ENCODE measurements at regions not wholly inside any gene's neighbourhood (a gene's known extent, or its start where the extent isn't known, plus 50 kb on each side); places are given as distances from the start of the nearest gene placed in this dataset.
"Not testable (repeated sequence)": the region's sequence is repeated elsewhere in the genome, so short reads cannot be mapped to it uniquely, and the experiment has no call there.

DNA sequence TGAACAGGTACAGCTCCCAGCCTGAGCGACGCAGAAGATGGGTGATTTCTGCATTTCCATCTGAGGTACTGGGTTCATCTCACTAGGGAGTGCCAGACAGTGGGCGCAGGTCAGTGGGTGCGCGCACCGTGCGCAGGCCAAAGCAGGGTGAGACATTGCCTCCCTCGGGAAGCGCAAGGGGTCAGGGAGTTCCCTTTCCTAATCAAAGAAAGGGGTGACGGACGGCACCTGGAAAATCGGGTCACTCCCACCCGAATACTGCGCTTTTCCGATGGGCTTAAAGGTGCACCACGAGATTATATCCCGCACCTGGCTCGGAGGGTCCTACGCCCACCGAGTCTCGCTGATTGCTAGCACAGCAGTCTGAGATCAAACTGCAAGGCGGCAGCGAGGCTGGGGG is 102.1 kb upstream of the CPNE4 start:
- not testable (repeated sequence) for H3K36me3 ChIP-seq (ENCODE audit: control insufficient read depth, insufficient read depth, low read length, severe bottlenecking); DNase-seq (ENCODE audit: low read depth); H3K27me3 ChIP-seq (replicated peaks; ENCODE audit: control insufficient read depth, insufficient read depth, low read length); H3K9me3 ChIP-seq (ENCODE audit: control insufficient read depth, low read length); H3K4me3 ChIP-seq (ENCODE audit: low read length); H3K9ac ChIP-seq (ENCODE audit: low read length)
- H3K4me1 ChIP-seq (ENCODE audit: control insufficient read depth, insufficient read depth, low read length) = peaks cover 26% of the 10 kb centered on the region

DNA sequence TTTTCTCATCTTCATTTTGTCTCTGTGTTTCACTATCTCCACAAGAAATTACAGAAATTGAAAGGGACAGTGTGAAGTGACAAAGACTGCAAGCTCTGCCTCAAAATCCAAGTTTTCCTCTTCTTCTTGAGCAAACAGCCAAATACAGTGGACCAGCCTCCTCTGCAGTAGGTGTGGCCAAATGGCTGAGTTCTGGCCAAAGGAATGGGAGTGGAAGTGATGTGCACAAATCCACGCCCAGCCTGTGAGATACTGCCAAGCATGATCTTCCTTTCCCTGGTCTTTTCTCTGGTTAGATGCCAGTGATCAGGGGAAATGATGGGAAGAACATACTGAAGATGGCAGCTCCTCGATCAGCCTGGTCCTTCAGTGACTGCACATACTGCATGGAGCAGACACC is 111.0 kb upstream of the CPNE4 start:
- H3K4me3 ChIP-seq (ENCODE audit: low read length) = no peak overlapping the region
- no peaks in the 10 kb centered on the region for H3K36me3 ChIP-seq (ENCODE audit: control insufficient read depth, insufficient read depth, low read length, severe bottlenecking)
- no peaks in the 10 kb centered on the region for H3K27me3 ChIP-seq (replicated peaks; ENCODE audit: control insufficient read depth, insufficient read depth, low read length)
- H3K4me1 ChIP-seq (ENCODE audit: control insufficient read depth, insufficient read depth, low read length) = no peaks in the 10 kb centered on the region
- peak; percentile 6 for DNase-seq (ENCODE audit: low read depth)
- no peak overlapping the region for H3K9ac ChIP-seq (ENCODE audit: low read length)
- H3K9me3 ChIP-seq (ENCODE audit: control insufficient read depth, low read length) = no peaks in the 10 kb centered on the region

DNA sequence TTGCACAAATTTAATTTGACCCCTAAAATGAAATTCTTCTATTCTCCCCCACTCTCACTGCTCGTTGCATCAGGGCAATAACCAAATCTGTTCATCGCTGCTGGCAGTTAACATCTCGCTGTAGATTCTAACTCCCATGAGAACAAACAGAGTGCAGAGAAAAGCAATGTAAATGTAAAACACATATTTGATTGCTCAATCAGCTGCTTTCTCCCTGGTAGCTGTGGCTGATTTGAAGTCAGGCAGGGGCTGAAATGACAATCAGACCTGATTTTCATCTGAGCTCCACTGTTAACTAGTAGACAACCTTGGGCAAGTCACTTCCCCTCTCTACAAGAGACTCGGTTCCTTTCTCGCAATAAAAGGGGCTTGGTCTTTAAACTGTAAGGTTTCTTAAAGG is 119.8 kb upstream of the CPNE4 start:
- no peaks in the 10 kb centered on the region for H3K36me3 ChIP-seq (ENCODE audit: control insufficient read depth, insufficient read depth, low read length, severe bottlenecking)
- DNase-seq (ENCODE audit: low read depth) = peak; percentile 10
- no peak overlapping the region for H3K9ac ChIP-seq (ENCODE audit: low read length)
- no peaks in the 10 kb centered on the region for H3K4me1 ChIP-seq (ENCODE audit: control insufficient read depth, insufficient read depth, low read length)
- peaks cover 3% of the 10 kb centered on the region for H3K27me3 ChIP-seq (replicated peaks; ENCODE audit: control insufficient read depth, insufficient read depth, low read length)
- H3K4me3 ChIP-seq (ENCODE audit: low read length) = no peak overlapping the region
- H3K9me3 ChIP-seq (ENCODE audit: control insufficient read depth, low read length) = no peaks in the 10 kb centered on the region

DNA sequence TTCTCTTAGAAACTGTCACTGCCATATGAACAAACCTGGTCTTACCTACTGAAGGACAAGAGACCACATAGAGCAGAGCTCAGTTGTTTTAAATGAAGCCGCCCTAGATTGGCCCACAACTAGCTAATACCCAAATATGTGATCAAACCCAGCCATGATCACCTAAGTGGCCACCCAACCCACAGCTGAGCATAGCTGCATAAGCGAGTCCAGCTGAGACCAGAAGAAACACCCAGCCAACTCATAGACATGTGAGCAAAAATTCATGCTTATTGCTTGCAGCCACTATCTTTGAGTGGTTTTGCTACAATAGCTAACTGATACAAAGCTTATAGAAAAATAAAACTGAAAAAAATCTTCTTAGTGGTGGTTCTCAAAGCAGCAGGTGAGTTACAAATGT is 124.3 kb upstream of the CPNE4 start:
- H3K9me3 ChIP-seq (ENCODE audit: control insufficient read depth, low read length) = no peaks in the 10 kb centered on the region
- H3K4me3 ChIP-seq (ENCODE audit: low read length) = no peak overlapping the region
- H3K27me3 ChIP-seq (replicated peaks; ENCODE audit: control insufficient read depth, insufficient read depth, low read length) = no peaks in the 10 kb centered on the region
- no peaks in the 10 kb centered on the region for H3K4me1 ChIP-seq (ENCODE audit: control insufficient read depth, insufficient read depth, low read length)
- H3K9ac ChIP-seq (ENCODE audit: low read length) = no peak overlapping the region
- no peaks in the 10 kb centered on the region for H3K36me3 ChIP-seq (ENCODE audit: control insufficient read depth, insufficient read depth, low read length, severe bottlenecking)
- DNase-seq (ENCODE audit: low read depth) = no peak

DNA sequence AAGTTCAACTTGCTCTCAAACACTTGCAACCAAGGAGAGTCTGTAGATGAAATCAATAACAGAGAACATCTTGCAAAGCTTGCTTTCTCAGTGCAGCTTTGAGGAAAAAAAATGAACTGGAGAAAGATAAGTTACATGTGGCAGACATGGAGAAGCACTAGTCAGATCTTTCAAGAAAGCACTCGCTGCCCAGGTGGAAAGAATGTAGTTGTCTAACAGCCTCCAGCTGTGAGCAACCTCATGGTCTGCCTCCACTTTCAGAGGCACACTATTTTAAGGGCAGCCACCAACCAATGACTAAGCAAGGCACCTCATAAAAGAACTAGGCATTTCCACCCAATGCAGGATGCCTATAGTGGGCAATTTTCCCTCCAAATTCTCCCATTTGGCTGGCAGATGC is 125.4 kb upstream of the CPNE4 start:
- Histone ChIP-seq H3K4me1 (ENCODE audit: control insufficient read depth, insufficient read depth, low read length) (no peaks in the 10 kb centered on the region), H3K27me3 (replicated peaks; ENCODE audit: control insufficient read depth, insufficient read depth, low read length) (no peaks in the 10 kb centered on the region), H3K4me3 (ENCODE audit: low read length) (no peak overlapping the region), H3K36me3 (ENCODE audit: control insufficient read depth, insufficient read depth, low read length, severe bottlenecking) (no peaks in the 10 kb centered on the region), H3K9me3 (ENCODE audit: control insufficient read depth, low read length) (no peaks in the 10 kb centered on the region), H3K9ac (ENCODE audit: low read length) (no peak overlapping the region)
- no peak for DNase-seq (ENCODE audit: low read depth)

DNA sequence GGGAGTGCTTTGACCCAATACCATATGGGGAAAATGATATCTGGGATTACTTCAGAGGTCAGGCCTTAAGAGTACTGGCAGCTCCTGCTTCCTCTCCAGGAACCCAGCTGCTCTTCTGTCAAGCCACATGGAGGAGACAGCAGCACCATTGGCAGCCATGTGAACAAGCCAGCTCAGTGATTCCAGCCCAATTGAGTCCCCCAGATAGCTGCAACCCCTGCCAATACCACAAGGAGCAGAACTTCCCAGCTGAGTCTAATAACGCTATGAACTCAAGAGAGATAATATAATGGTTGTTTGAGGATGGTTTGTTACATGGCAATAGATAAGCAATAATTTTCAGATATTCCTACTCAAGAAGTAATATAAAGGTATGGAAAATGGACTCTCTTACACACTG is 126.8 kb upstream of the CPNE4 start:
- Histone ChIP-seq H3K36me3 (ENCODE audit: control insufficient read depth, insufficient read depth, low read length, severe bottlenecking) (no peaks in the 10 kb centered on the region), H3K9ac (ENCODE audit: low read length) (no peak overlapping the region), H3K4me3 (ENCODE audit: low read length) (no peak overlapping the region), H3K4me1 (ENCODE audit: control insufficient read depth, insufficient read depth, low read length) (no peaks in the 10 kb centered on the region), H3K9me3 (ENCODE audit: control insufficient read depth, low read length) (no peaks in the 10 kb centered on the region), H3K27me3 (replicated peaks; ENCODE audit: control insufficient read depth, insufficient read depth, low read length) (no peaks in the 10 kb centered on the region)
- DNase-seq (ENCODE audit: low read depth) = no peak

DNA sequence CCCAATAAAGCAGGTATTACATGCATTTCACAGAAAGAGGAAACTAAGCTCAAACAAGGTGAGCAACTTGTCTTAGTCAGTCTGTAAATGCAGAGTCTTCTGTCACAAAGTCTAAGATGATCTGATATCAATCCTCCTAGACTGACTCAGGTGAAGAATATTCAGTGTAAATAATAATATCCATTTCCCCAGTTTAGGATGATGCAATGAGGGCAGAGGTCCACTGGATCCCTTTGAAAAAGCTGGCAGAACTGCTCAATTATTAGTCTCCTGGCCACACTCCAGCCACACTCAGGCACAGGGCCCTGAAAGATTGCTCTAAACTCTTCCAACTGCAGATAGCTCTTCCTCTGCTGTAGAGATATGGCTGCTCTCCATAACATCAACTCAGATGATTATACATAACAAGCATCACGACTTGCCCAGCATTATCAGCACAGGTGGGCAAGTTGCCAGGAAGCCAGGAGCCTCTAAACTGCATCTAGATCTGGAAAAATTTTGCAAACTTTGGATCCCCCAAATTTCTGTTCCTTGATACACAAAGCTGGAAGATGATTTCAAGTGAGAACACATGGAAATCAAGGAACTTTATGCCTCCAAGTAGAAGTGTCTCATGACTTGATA is 129.8 kb upstream of the CPNE4 start:
- no peaks in the 10 kb centered on the region for H3K36me3 ChIP-seq (ENCODE audit: control insufficient read depth, insufficient read depth, low read length, severe bottlenecking)
- DNase-seq (ENCODE audit: low read depth) = no peak
- H3K9ac ChIP-seq (ENCODE audit: low read length) = no peak overlapping the region
- H3K4me1 ChIP-seq (ENCODE audit: control insufficient read depth, insufficient read depth, low read length) = no peaks in the 10 kb centered on the region
- no peak overlapping the region for H3K4me3 ChIP-seq (ENCODE audit: low read length)
- peaks cover 4% of the 10 kb centered on the region for H3K27me3 ChIP-seq (replicated peaks; ENCODE audit: control insufficient read depth, insufficient read depth, low read length)
- H3K9me3 ChIP-seq (ENCODE audit: control insufficient read depth, low read length) = no peaks in the 10 kb centered on the region

DNA sequence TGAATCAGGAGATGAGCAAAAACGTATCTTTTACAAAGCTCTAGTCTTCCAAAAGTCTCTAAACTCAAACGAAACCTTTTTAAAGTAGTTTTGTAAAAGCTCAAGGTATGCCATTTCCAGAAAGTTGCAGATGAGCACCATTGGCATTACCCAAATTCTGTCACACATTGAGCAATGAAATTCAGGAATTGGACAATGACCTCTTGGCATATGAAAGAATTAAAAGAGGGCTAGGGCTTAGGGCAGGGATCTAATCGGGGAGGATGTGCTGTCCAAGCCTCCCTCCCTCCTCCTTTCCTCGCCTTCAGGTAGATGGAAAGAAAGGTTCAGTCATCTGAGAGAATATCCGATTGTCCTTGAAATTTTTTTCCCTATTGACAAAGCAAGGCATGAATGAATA is 133.1 kb upstream of the CPNE4 start:
- no peaks in the 10 kb centered on the region for H3K4me1 ChIP-seq (ENCODE audit: control insufficient read depth, insufficient read depth, low read length)
- DNase-seq (ENCODE audit: low read depth) = no peak
- H3K27me3 ChIP-seq (replicated peaks; ENCODE audit: control insufficient read depth, insufficient read depth, low read length) = peaks cover 8% of the 10 kb centered on the region
- no peaks in the 10 kb centered on the region for H3K9me3 ChIP-seq (ENCODE audit: control insufficient read depth, low read length)
- H3K4me3 ChIP-seq (ENCODE audit: low read length) = no peak overlapping the region
- H3K9ac ChIP-seq (ENCODE audit: low read length) = no peak overlapping the region
- H3K36me3 ChIP-seq (ENCODE audit: control insufficient read depth, insufficient read depth, low read length, severe bottlenecking) = no peaks in the 10 kb centered on the region

DNA sequence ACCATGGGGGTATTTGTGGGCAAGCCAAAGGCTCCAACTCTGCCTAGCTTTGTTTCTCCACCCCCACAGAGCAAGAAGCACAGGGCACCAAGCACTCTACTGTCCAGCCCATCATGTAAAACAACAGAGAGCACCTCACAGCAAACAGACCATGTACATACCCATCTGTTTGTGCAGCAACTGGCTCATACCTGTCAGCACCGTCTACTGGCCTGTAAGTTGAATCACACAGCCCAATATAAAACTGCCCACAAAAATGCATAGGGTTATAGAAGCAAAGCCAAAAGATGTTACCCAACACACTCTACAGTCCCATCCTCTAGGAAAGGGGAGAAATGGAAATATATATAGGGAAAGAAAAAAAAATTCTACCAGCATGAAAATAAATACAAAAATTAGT is 139.7 kb upstream of the CPNE4 start:
- H3K4me3 ChIP-seq (ENCODE audit: low read length) = no peak overlapping the region
- no peak overlapping the region for H3K9ac ChIP-seq (ENCODE audit: low read length)
- H3K27me3 ChIP-seq (replicated peaks; ENCODE audit: control insufficient read depth, insufficient read depth, low read length) = peaks cover 17% of the 10 kb centered on the region
- H3K4me1 ChIP-seq (ENCODE audit: control insufficient read depth, insufficient read depth, low read length) = no peaks in the 10 kb centered on the region
- H3K36me3 ChIP-seq (ENCODE audit: control insufficient read depth, insufficient read depth, low read length, severe bottlenecking) = no peaks in the 10 kb centered on the region
- H3K9me3 ChIP-seq (ENCODE audit: control insufficient read depth, low read length) = no peaks in the 10 kb centered on the region
- DNase-seq (ENCODE audit: low read depth) = no peak

DNA sequence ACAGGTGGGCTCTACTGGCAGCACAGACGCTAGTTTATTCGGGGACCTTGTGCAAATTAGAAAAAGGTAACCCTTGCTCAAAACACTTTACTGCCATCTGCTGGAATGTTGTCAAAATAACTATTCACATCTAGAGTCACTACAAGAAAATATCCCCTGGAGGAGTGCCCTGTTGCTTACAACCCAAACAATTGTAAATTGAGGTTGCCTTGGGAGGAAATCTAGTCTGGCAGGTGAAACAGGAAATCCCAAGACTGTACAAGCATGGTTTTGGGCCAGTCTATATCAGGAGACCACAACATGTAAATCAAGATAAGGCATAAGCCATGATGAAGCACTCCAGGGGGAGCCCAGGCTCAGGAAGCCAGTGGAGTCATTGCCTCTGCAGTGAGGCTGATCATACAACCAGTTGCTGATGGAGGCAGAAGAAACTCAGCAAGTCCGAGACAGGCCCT is 136.8 kb upstream of the ACP3 start:
- H3K27me3 ChIP-seq (replicated peaks; ENCODE audit: control insufficient read depth, insufficient read depth, low read length) = peaks cover 1% of the 10 kb centered on the region
- H3K36me3 ChIP-seq (ENCODE audit: control insufficient read depth, insufficient read depth, low read length, severe bottlenecking) = no peaks in the 10 kb centered on the region
- peak; percentile 86 for DNase-seq (ENCODE audit: low read depth)
- no peak overlapping the region for H3K4me3 ChIP-seq (ENCODE audit: low read length)
- H3K9me3 ChIP-seq (ENCODE audit: control insufficient read depth, low read length) = no peaks in the 10 kb centered on the region
- no peaks in the 10 kb centered on the region for H3K4me1 ChIP-seq (ENCODE audit: control insufficient read depth, insufficient read depth, low read length)
- H3K9ac ChIP-seq (ENCODE audit: low read length) = no peak overlapping the region

DNA sequence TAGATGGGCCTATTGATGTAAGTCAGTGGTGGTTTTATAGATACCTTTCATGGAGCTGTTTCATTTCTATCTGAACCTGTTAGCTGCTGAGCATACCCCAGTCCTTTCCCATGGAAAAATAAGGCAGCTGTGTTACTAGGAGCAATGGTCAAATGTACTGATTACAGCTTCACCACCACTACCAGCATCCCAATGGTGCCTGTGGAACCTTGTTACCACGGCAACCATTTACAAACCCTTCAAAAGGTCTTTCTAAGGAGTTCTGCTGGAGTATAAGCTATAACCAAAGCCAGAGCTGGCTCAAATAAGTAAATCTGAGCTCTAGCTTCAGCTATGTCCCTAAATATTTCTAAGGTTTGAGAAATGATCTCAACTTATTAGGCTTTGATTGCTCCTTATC is 133.4 kb upstream of the ACP3 start:
- no peaks in the 10 kb centered on the region for H3K4me1 ChIP-seq (ENCODE audit: control insufficient read depth, insufficient read depth, low read length)
- no peak for DNase-seq (ENCODE audit: low read depth)
- no peak overlapping the region for H3K4me3 ChIP-seq (ENCODE audit: low read length)
- no peak overlapping the region for H3K9ac ChIP-seq (ENCODE audit: low read length)
- H3K27me3 ChIP-seq (replicated peaks; ENCODE audit: control insufficient read depth, insufficient read depth, low read length) = peaks cover 9% of the 10 kb centered on the region
- no peaks in the 10 kb centered on the region for H3K9me3 ChIP-seq (ENCODE audit: control insufficient read depth, low read length)
- no peaks in the 10 kb centered on the region for H3K36me3 ChIP-seq (ENCODE audit: control insufficient read depth, insufficient read depth, low read length, severe bottlenecking)

DNA sequence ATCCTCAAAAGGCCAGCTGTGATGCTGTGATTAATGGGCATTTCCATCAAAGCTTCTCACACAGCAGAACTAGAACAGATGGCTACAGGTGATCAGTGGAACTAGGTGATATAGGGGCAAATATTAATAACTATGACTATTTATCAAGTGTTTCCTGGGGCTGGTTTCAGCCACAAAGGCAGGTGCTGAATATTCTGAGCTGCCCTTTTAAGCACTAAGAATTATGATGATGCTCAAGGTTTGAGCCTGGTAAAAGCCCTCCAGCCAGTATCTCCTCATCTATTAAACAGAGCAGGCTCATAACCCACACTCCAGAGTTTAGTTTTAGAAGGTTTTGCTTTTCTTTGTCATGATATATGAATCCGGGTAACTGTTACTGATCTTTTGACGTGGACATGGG is 129.5 kb upstream of the ACP3 start:
- no peak for DNase-seq (ENCODE audit: low read depth)
- H3K9ac ChIP-seq (ENCODE audit: low read length) = no peak overlapping the region
- no peaks in the 10 kb centered on the region for H3K9me3 ChIP-seq (ENCODE audit: control insufficient read depth, low read length)
- peaks cover 12% of the 10 kb centered on the region for H3K27me3 ChIP-seq (replicated peaks; ENCODE audit: control insufficient read depth, insufficient read depth, low read length)
- H3K4me3 ChIP-seq (ENCODE audit: low read length) = no peak overlapping the region
- no peaks in the 10 kb centered on the region for H3K36me3 ChIP-seq (ENCODE audit: control insufficient read depth, insufficient read depth, low read length, severe bottlenecking)
- H3K4me1 ChIP-seq (ENCODE audit: control insufficient read depth, insufficient read depth, low read length) = no peaks in the 10 kb centered on the region
